K562 (cell line): ENCODE measurements at regions not wholly inside any gene's neighbourhood (a gene's known extent, or its start where the extent isn't known, plus 50 kb on each side); places are given as distances from the start of the nearest gene placed in this dataset.

Source experiments
- ATAC-seq: fragments of 200-7000 bp; cut with Tn5 transposase; 3 replicates; pipeline ENCODE4 v1.9.1; 2020; ENCODE audit warnings: moderate library complexity
- BruUV-seq: library from RNA; stranded (reverse); fragments of 400-500 nt; replicated peaks from 2 replicates; lab custom pipeline; 2021; lab: Mats Ljungman, UMichigan
- CTCF ChIA-PET: fragments of 300-600 bp; formaldehyde crosslinking; extraction: SDS; loops from one replicate; lab custom pipeline; 2021; ENCODE audit warnings: low intra/inter-chr PET ratio; lab: Yijun Ruan, JAX
- POLR2A ChIA-PET: fragments of 300-600, 350-650 bp; sonication (Branson Sonifier 250); formaldehyde crosslinking; extraction: SDS; loops from one replicate; lab custom pipeline; 2021; ENCODE audit warnings: antibody characterized with exemption, inconsistent platforms; lab: Yijun Ruan, JAX
- DNase-seq, 4 experiments: peaks; one replicate each; pipeline versions ENCODE4 v3.0.0 to v3.0.0-alpha.2; 2011 to 2018; ENCODE audit warnings: low spot score in 3 of 4, mixed read lengths in 3 of 4; ENCODE audit errors: extremely low read depth in 1 of 4
- FAIRE-seq: peaks from 2 replicates; lab custom pipeline; 2011; peaks lifted over from hg19 to GRCh38; lab: Jason Lieb, UNC
- H2AFZ ChIP-seq: 2 replicates; pipeline ENCODE4 v1.6.0; 2011; ENCODE audit warnings: low read depth, low read length, control low read depth, inconsistent platforms
- H3K27ac ChIP-seq: fragments of 200-600 bp; 3 replicates; pipeline ENCODE4 v1.8.0; 2011; ENCODE audit warnings: low read depth, mild to moderate bottlenecking, control low read depth, inconsistent platforms, low read length, moderate library complexity, mixed read lengths; ENCODE audit errors: extremely low read depth
- H3K27me3 ChIP-seq, 2 experiments: fragments of 300-600 bp in 1 of 2; 2 replicates in 1 of 2; 3 replicates in 1 of 2; pipeline versions ENCODE4 v1.6.0 to v1.8.0; 2011; ENCODE audit warnings: inconsistent platforms in 2 of 2, low read length in 2 of 2, mild to moderate bottlenecking in 1 of 2, mixed read lengths in 1 of 2, moderate library complexity in 1 of 2; ENCODE audit not compliant: control insufficient read depth in 2 of 2, insufficient read depth in 2 of 2
- H3K36me3 ChIP-seq: fragments of 300-600 bp; 3 replicates; pipeline ENCODE4 v1.8.0; 2011; ENCODE audit warnings: mild to moderate bottlenecking, low read length, inconsistent platforms; ENCODE audit not compliant: control insufficient read depth, insufficient read depth
- H3K4me1 ChIP-seq, 2 experiments: fragments of 200-600 bp in 1 of 2; replicated peaks in 1 of 2; 2 replicates in 1 of 2; 3 replicates in 1 of 2; pipeline versions ENCODE4 v1.5.1 to v1.8.0; 2011; ENCODE audit warnings: inconsistent platforms in 2 of 2, low read length in 2 of 2, mild to moderate bottlenecking in 1 of 2, mixed read lengths in 1 of 2, moderate library complexity in 1 of 2; ENCODE audit not compliant: control insufficient read depth in 2 of 2, insufficient read depth in 2 of 2
- H3K4me2 ChIP-seq: 2 replicates; pipeline ENCODE4 v1.6.1; 2011; ENCODE audit warnings: low read length, control low read depth, inconsistent platforms, mixed read lengths; ENCODE audit not compliant: insufficient read depth
- H3K4me3 ChIP-seq: fragments of 200-600 bp; sonication (generic), shearing (Covaris generic); 2 replicates; pipeline ENCODE4 v1.5.1; 2016; ENCODE audit warnings: control low read depth, inconsistent platforms
- H3K79me2 ChIP-seq: fragments of 200-600 bp; 3 replicates; pipeline ENCODE4 v1.8.0; 2011; ENCODE audit warnings: low read length, inconsistent platforms; ENCODE audit not compliant: control insufficient read depth, insufficient read depth
- H3K9ac ChIP-seq, 2 experiments: 2 replicates each; pipeline versions ENCODE4 v1.6.0 to v1.6.1; 2011; ENCODE audit warnings: low read depth in 2 of 2, low read length in 2 of 2, control low read depth in 1 of 2, inconsistent platforms in 1 of 2, mild to moderate bottlenecking in 1 of 2, mixed read lengths in 1 of 2; ENCODE audit not compliant: insufficient read depth in 1 of 2
- H3K9me1 ChIP-seq: one replicate; pipeline ENCODE4 v1.6.0; 2011; ENCODE audit warnings: inconsistent platforms, mild to moderate bottlenecking, low read length, moderate library complexity; ENCODE audit not compliant: control insufficient read depth, insufficient read depth
- H3K9me3 ChIP-seq: replicated peaks from 2 replicates; pipeline ENCODE4 v1.5.1; 2011; ENCODE audit warnings: low read depth, low read length, inconsistent platforms; ENCODE audit not compliant: control insufficient read depth, insufficient read depth
- H4K20me1 ChIP-seq: replicated peaks from 2 replicates; pipeline ENCODE4 v1.6.1; 2011; ENCODE audit warnings: low read length, inconsistent platforms, mixed read lengths; ENCODE audit not compliant: control insufficient read depth, insufficient read depth
- CBX5 ChIP-seq: IDR thresholded peaks from 2 replicates; pipeline ENCODE4 v1.6.1; 2014; ENCODE audit warnings: low read depth, borderline replicate concordance
- CHD2 ChIP-seq: IDR thresholded peaks from 2 replicates; pipeline ENCODE4 v1.6.1; 2011; ENCODE audit warnings: low read depth, low read length
- HDAC2 ChIP-seq: fragments of 450-650 bp; IDR thresholded peaks from 2 replicates; pipeline ENCODE4 v1.6.1; 2016; ENCODE audit warnings: mild to moderate bottlenecking
- MIER1 ChIP-seq: fragments of 450-650 bp; IDR thresholded peaks from 2 replicates; pipeline ENCODE4 v1.6.1; 2016; ENCODE audit warnings: antibody characterized with exemption, mild to moderate bottlenecking, low read depth
- PTTG1 ChIP-seq: fragments of 450-650 bp; IDR thresholded peaks from 2 replicates; pipeline ENCODE4 v1.6.1; 2016; ENCODE audit warnings: low read depth, mild to moderate bottlenecking, missing genetic modification characterization, missing compliant biosample characterization
- SMAD2 ChIP-seq: fragments of 150-350 bp; IDR thresholded peaks from 2 replicates; pipeline ENCODE4 v1.6.1; 2014; ENCODE audit warnings: low read depth, mild to moderate bottlenecking, low read length
- SNRNP70 ChIP-seq: fragments of 200-400 bp; formaldehyde crosslinking; optimal IDR thresholded peaks from 2 replicates; pipeline ENCODE3; 2017; ENCODE audit warnings: low read depth, low read length
- ZBTB17 ChIP-seq: fragments of 450-650 bp; formaldehyde crosslinking; IDR thresholded peaks from 2 replicates; pipeline ENCODE4 v1.4.0; 2020; ENCODE audit warnings: mild to moderate bottlenecking
- ZNF436 ChIP-seq: fragments of 250-450, 450-650 bp; sonication (Bioruptor Pico); formaldehyde crosslinking; IDR thresholded peaks from 2 replicates; pipeline ENCODE4 v1.7.0; 2020; ENCODE audit warnings: mild to moderate bottlenecking
- WGBS: fragments of 100-300 bp; shearing (Covaris generic); methylation state at CpG from one replicate; pipeline ENCODE4 v1.1.6; 2016; ENCODE audit warnings: low coverage, mixed read lengths; ENCODE audit not compliant: insufficient coverage; ENCODE audit errors: missing lambda C conversion rate; 5-methylcytosine and 5-hydroxymethylcytosine counted together
- in situ Hi-C: fragments of 300-500 bp; cut with MboI; formaldehyde crosslinking; loops from 4 replicates; pipeline ENCODE4 v1.15.0; 2018; ENCODE audit warnings: inconsistent platforms, mixed read lengths
- intact Hi-C: fragments of 100-400 bp; cut with micrococcal nuclease; formaldehyde crosslinking; loops from 2 replicates; pipeline ENCODE4 v1.14.2; 2022

DNA sequence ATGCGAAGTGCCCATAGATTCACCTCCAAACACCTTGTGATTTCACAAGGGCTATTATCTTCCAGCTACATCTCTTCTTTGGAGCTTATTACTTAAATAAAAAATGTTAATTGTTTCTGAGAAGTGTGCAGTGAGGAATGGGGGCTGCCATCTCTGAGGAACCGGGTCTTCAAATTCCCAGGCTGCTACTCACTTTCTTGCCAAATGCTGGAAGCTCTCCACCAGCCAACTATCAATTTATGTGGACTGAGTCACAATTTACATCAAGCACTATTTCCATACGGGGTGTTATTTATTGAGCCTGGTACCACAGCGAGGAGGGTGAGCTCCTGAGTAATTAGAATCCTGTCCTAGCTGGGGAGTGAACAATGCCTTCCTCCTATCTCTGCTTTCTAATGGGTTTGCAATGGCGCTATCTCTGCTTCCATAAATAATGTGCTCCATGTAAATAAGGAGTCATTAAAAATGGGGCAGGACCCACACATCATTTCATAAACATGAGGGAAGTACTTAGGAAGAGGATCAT is 898.3 kb downstream of the VRK1 start:
- Histone ChIP-seq H3K27me3 (no peaks in the 10 kb centered on the region), H3K9ac (no peak overlapping the region), H3K27ac (no peak overlapping the region), H3K4me2 (no peak overlapping the region), H4K20me1 (no peaks in the 10 kb centered on the region), H3K4me1 (no peaks in the 10 kb centered on the region), H3K36me3 (no peaks in the 10 kb centered on the region), H3K4me3 (no peak overlapping the region), H3K9me1 (no peaks in the 10 kb centered on the region), H2AFZ (no peak overlapping the region), H3K79me2 (no peaks in the 10 kb centered on the region), H3K9me3 (no peaks in the 10 kb centered on the region)
- ChIA-PET CTCF (no interaction called here), POLR2A (no interaction called here)
- TF ChIP-seq SNRNP70 = no peak
- no peak for TF ChIP-seq ZBTB17 (CRISPR knock-in tag)
- TF ChIP-seq PTTG1 (tag) = no peak
- TF ChIP-seq MIER1 = no peak
- TF ChIP-seq CHD2 = no peak
- BruUV-seq = no TSS peak
- ATAC-seq (no peak), FAIRE-seq (no peak), DNase-seq (no peak)
- 0% methylated on average over 5 of the region's 5 CpGs for WGBS
- in situ Hi-C loops (no loop called here), intact Hi-C loops (no loop called here)

DNA sequence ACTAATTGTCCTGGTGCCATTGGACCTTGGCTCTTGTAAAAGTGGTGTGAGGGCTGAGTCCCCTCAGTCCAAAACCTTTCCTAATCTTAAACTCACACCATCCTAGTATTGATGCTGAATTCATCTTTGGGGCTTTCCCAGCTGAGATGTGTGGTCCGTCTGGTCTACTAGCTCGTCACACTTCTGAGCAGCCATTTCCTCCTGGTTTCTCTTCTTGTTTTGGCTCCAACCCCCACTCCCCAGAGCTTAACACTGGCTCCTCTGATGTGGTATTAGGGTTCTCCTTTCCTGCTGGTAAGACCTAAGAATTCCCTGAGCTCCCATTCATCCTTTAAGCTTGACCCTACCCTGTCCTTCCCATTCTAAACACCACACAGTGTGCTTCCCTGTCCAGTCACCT is 900.6 kb downstream of the VRK1 start:
- in situ Hi-C loops = no loop called here
- ATAC-seq (no peak), DNase-seq (no peak), FAIRE-seq (no peak)
- no peaks in the 10 kb centered on the region for H3K9me3 ChIP-seq
- intact Hi-C loops = no loop called here
- H2AFZ ChIP-seq = no peak overlapping the region
- H3K4me3 ChIP-seq = no peak overlapping the region
- no peak for TF ChIP-seq HDAC2
- no peak for TF ChIP-seq ZNF436 (CRISPR knock-in tag)
- TF ChIP-seq SMAD2 = no peak
- TF ChIP-seq CBX5 = no peak
- 0% methylated on average over 2 of the region's 2 CpGs for WGBS
- H3K36me3 ChIP-seq = no peaks in the 10 kb centered on the region
- H3K4me1 ChIP-seq = no peaks in the 10 kb centered on the region
- no peaks in the 10 kb centered on the region for H3K9me1 ChIP-seq
- no peak overlapping the region for H3K4me2 ChIP-seq
- no peak overlapping the region for H3K9ac ChIP-seq
- ChIA-PET POLR2A (no interaction called here), CTCF (no interaction called here)
- no TSS peak for BruUV-seq
- H3K27ac ChIP-seq = no peak overlapping the region
- H3K79me2 ChIP-seq = no peaks in the 10 kb centered on the region
- no peaks in the 10 kb centered on the region for H3K27me3 ChIP-seq
- H4K20me1 ChIP-seq = no peaks in the 10 kb centered on the region
